ENCODE measurements at regions not wholly inside any gene's neighbourhood (a gene's known extent, or its start where the extent isn't known, plus 50 kb on each side); places are given as distances from the start of the nearest gene placed in this dataset.

DNA sequence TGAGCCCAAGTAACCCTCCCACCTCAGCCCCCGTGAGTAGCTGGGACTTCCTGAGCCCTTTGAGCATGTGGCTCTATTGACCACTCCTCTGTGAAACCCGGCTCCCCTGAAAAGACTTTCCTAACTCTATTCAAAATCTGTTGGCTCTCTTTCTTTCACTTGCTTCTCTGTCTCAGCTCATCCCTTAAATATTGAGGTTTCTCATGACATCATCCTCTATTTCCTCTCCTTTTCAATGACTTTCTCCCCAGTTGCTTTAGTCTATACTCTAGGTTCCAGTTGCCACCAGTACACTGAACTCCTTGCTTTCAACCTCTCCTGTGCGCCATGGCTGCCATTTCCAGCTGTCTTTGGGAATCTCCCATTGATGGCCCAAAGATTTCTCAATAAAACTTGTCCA is 79.8 kb upstream of the STK17B start:
- no peak overlapping the region for H3K4me3 ChIP-seq (ENCODE audit: low read length)
- no peaks in the 10 kb centered on the region for H3K36me3 ChIP-seq (ENCODE audit: control insufficient read depth, low read length)
- TF ChIP-seq EZH2phosphoT487 (IDR thresholded peaks at IDR 0.05; ENCODE audit: borderline replicate concordance, low read length), result no peak
- TF ChIP-seq, protein P1, sequence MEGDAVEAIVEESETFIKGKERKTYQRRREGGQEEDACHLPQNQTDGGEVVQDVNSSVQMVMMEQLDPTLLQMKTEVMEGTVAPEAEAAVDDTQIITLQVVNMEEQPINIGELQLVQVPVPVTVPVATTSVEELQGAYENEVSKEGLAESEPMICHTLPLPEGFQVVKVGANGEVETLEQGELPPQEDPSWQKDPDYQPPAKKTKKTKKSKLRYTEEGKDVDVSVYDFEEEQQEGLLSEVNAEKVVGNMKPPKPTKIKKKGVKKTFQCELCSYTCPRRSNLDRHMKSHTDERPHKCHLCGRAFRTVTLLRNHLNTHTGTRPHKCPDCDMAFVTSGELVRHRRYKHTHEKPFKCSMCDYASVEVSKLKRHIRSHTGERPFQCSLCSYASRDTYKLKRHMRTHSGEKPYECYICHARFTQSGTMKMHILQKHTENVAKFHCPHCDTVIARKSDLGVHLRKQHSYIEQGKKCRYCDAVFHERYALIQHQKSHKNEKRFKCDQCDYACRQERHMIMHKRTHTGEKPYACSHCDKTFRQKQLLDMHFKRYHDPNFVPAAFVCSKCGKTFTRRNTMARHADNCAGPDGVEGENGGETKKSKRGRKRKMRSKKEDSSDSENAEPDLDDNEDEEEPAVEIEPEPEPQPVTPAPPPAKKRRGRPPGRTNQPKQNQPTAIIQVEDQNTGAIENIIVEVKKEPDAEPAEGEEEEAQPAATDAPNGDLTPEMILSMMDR (IDR thresholded peaks at IDR 0.05; ENCODE audit: low read depth, low read length, poor library complexity, severe bottlenecking), result no peak
- H3K79me2 ChIP-seq (ENCODE audit: control insufficient read depth, low read length), result no peaks in the 10 kb centered on the region
- no peak overlapping the region for H3K27ac ChIP-seq (ENCODE audit: low read depth, low read length)
- H3K4me1 ChIP-seq (ENCODE audit: control insufficient read depth, low read length), result peaks cover 44% of the 10 kb centered on the region
- H3F3A ChIP-seq (ENCODE audit: control insufficient read depth, insufficient read depth), result peaks cover 3% of the 10 kb centered on the region
- H3K9me3 ChIP-seq (ENCODE audit: control insufficient read depth, insufficient read depth, low read length), result no peaks in the 10 kb centered on the region
- H3K4me2 ChIP-seq (ENCODE audit: low read length), result no peak overlapping the region
- H3K9me2 ChIP-seq (replicated peaks; ENCODE audit: control insufficient read depth, low read length), result no peaks in the 10 kb centered on the region
- no peaks in the 10 kb centered on the region for H4K20me1 ChIP-seq (ENCODE audit: control insufficient read depth, insufficient read depth, low read depth, low read length)
- no peaks in the 10 kb centered on the region for H3K27me3 ChIP-seq (ENCODE audit: control insufficient read depth, low read length)

DNA sequence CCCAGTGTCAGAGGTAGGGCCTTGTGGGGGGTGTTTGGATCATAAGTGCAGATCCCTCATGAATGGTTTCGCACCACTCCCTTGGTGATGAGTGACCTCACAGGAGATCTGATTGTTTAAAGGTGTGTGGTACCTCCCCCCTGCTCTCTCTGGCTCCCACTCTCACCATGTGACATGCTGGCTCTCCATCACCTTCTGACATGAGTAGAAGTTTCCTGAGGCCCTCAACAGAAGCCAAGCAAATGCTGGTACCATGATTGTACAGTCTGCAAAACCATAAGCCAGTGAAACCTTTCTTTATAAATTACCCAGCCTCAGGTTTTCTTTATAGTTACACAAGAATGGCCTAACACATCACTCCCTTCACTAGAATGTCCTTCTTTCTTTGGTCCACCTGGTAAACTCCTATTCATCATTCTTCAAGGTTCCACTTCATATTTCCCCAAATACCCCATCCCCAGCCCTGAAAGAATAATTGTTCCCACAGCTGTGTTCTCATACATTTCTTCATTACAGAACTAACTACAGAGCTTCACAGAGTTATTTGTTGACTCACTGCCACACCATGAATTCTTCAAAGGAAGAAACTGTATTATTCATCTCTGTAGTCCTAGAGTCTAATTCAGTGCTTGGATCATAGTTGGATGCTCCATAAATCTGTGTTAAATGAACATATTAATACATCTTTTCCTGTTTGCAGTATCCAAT is 81.2 kb upstream of the STK17B start:
- H3K4me3 ChIP-seq (ENCODE audit: low read length), result no peak overlapping the region
- no peaks in the 10 kb centered on the region for H3K36me3 ChIP-seq (ENCODE audit: control insufficient read depth, low read length)
- no peaks in the 10 kb centered on the region for H3K9me2 ChIP-seq (replicated peaks; ENCODE audit: control insufficient read depth, low read length)
- TF ChIP-seq, protein P1 (IDR thresholded peaks at IDR 0.05; ENCODE audit: low read depth, low read length, poor library complexity, severe bottlenecking), result no peak
- no peak for TF ChIP-seq EZH2phosphoT487 (IDR thresholded peaks at IDR 0.05; ENCODE audit: borderline replicate concordance, low read length)
- no peak overlapping the region for H3K4me2 ChIP-seq (ENCODE audit: low read length)
- no peaks in the 10 kb centered on the region for H3K9me3 ChIP-seq (ENCODE audit: control insufficient read depth, insufficient read depth, low read length)
- no peaks in the 10 kb centered on the region for H3K27me3 ChIP-seq (ENCODE audit: control insufficient read depth, low read length)
- no peaks in the 10 kb centered on the region for H4K20me1 ChIP-seq (ENCODE audit: control insufficient read depth, insufficient read depth, low read depth, low read length)
- H3K79me2 ChIP-seq (ENCODE audit: control insufficient read depth, low read length), result no peaks in the 10 kb centered on the region
- peaks cover 44% of the 10 kb centered on the region for H3K4me1 ChIP-seq (ENCODE audit: control insufficient read depth, low read length)
- H3F3A ChIP-seq (ENCODE audit: control insufficient read depth, insufficient read depth), result peaks cover 3% of the 10 kb centered on the region
- H3K27ac ChIP-seq (ENCODE audit: low read depth, low read length), result no peak overlapping the region

GRCh38 chr2:196253116-196253480 is 81.7 kb upstream of the STK17B start:
- H3F3A ChIP-seq (ENCODE audit: control insufficient read depth, insufficient read depth), result peaks cover 3% of the 10 kb centered on the region; the same call in 1 of the 2 replicates
- H3K27ac ChIP-seq (ENCODE audit: low read depth, low read length), result no peak overlapping the region
- peaks cover 39% of the 10 kb centered on the region for H3K4me1 ChIP-seq (ENCODE audit: control insufficient read depth, low read length)
- TF ChIP-seq, protein P1 (IDR thresholded peaks at IDR 0.05; ENCODE audit: low read depth, low read length, poor library complexity, severe bottlenecking), result no peak
- no peak for TF ChIP-seq EZH2phosphoT487 (IDR thresholded peaks at IDR 0.05; ENCODE audit: borderline replicate concordance, low read length)
- H3K36me3 ChIP-seq (ENCODE audit: control insufficient read depth, low read length), result no peaks in the 10 kb centered on the region
- no peaks in the 10 kb centered on the region for H3K79me2 ChIP-seq (ENCODE audit: control insufficient read depth, low read length)
- no peak overlapping the region for H3K4me3 ChIP-seq (ENCODE audit: low read length)
- no peaks in the 10 kb centered on the region for H3K9me2 ChIP-seq (replicated peaks; ENCODE audit: control insufficient read depth, low read length)
- H4K20me1 ChIP-seq (ENCODE audit: control insufficient read depth, insufficient read depth, low read depth, low read length), result no peaks in the 10 kb centered on the region
- H3K27me3 ChIP-seq (ENCODE audit: control insufficient read depth, low read length), result no peaks in the 10 kb centered on the region
- no peak overlapping the region for H3K4me2 ChIP-seq (ENCODE audit: low read length)
- H3K9me3 ChIP-seq (ENCODE audit: control insufficient read depth, insufficient read depth, low read length), result no peaks in the 10 kb centered on the region

Measured in DOHH2 (cell line).